ENCODE measurements at regions not wholly inside any gene's neighbourhood (a gene's known extent, or its start where the extent isn't known, plus 50 kb on each side); places are given as distances from the start of the nearest gene placed in this dataset.
"Not testable (repeated sequence)": the region's sequence is repeated elsewhere in the genome, so short reads cannot be mapped to it uniquely, and the experiment has no call there.

DNA sequence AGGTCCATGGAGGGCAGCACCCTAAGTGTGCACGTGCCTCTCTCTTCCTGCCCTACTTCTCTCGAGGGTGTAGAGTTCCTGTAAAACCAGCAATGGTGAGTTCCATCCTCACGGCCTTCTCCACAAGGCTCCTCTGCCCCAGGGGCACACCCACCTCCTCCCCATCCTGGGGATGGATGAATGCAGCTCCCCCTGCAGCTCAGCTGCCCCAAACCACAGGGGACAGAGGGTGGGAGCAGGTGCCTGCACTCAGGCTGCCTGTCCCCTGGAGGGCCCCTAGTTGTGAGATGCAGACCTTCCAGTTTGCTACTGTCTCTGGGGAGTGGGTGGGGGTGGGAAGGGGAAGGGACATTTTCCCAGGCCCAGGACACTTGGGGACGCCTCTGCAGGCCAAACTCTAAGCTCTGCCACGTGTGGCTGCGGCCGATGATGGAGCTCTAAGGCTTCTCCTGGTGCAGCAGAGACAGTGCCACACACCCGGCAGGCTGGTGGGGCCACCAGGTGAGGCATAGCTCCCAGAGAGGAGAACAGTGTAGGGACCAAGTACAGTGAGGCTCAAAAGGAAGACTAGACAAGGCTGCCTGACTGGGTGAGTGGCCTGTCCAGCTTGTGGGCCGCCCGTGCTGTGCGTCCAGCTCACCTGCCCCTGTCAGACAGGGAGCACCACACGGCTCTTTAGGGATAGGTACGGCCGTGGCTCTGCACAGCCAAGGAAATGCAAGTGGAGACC lies 540.9 kb downstream of the TBC1D22A start:
- DNase-seq, result no peak

DNA sequence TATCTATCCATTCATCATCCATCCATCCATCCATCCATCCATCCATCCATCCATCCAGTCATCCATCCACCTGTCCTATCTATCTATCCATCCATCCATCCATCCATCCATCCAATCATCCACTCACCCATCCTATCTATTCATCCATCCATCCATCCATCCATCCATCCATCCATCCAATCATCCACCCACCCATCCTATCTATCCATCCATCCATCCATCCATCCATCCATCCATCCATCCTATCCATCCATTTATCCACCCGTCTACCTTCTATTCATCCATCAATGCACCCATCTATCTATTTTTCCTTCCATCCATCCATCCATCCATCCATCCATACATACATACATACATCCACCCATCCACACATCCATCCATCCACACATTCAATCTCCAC lies 540.1 kb downstream of the TBC1D22A start:
- not testable (repeated sequence) for DNase-seq

DNA sequence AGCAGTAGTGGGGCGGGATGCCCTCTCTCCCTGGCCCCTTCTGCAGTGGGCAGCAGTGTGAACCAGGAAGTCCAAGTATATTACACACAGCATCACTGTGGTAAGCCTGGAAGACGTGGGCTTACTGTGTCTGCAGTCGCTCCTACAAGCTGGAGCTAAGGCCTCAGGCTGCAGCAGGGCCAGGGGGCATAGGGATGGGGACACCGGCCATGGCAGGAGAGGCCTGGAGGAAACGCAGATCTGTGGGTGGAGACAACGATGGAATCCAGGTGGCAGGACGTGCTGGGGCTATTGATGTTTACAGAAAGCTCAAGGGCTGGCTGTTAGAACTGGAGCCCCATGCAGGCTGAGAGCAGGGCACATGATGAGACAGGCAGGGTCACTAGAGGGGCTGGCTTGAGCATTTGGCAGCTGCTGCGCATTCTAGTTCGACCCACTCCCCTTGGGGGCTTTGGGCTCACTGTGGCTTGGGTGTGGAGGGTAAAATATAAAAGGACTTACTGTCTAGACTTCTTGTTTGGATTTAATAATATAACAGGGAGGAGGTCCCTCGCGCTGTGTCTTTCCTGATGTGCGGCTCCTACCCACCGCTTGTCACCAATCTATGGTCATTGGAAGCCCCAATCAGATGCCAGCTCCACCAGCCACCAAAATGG lies 539.5 kb downstream of the TBC1D22A start:
- DNase-seq, result no peak

DNA sequence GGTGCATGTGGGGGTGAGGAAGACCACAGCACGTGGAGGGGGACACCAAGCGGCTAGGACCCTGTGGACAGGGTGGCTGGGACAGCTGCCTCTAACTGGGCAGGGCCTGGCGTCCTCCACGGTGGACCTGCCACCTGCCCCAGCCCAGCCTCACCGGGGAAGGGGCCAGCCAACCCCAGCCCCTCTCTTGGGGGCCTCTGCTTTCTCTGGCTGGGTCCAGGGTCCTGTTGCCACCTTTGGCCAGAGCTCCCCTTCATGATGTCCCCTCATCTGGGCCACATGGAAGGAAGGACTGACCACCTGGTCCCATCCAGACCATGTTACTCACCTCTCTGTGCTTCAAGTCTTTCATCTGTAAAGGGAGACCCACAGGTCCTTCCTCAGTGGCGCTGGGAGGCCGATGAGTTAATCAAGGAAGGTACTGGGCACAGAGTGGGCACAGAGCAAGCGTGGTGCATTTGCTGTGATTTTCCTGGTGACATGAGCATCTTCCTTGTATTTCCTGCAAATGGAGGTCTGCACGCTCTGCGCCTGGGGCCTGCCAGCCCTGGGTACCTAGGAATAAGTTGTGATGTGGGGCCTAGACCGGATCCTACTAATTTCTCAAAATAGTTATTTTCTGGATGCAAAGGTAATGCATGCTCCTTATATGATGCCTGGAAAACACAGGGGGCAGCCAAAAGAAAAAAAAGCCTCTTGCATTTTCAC lies 538.4 kb downstream of the TBC1D22A start:
- DNase-seq, result no peak

DNA sequence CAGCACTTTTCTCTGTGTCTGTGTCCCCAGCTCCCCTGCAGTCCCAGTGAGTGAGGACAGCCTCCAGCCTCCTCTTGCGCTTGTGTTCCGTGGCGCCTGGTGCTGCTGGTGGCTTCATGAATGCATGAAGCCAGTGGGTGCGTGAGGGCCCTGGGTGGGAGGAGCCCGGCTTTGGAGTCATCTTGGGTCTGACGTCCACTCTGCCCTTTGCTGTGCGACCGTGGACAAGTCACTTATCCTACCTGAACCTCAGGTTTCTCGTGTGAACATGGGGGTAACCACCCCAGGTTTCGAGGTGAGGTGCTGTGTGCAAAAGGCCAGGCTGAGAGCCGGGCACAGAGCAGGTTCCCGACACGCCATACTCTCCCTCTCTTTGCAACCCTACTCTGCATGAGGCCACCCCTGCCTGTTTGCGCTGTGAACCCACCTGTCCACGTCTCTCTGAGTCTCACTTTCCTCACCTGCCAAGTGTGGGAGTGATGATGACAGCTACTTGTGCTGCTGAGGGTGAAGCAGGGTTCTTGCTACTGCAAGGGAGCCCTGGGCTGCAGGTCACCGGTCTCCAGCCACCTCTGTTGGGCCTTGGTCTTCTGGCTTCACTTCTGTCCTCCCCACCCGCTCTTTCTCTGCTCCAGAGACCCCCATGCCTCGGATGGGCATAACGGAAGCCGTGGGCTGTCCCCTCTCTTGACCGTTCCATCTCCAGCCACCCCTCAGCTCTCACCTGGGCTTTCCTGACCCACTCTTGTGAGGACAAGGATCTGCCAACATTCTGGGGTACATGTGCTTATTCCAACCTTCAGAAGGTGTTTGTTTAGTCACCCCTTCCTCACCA lies 537.6 kb downstream of the TBC1D22A start:
- no peak for DNase-seq

DNA sequence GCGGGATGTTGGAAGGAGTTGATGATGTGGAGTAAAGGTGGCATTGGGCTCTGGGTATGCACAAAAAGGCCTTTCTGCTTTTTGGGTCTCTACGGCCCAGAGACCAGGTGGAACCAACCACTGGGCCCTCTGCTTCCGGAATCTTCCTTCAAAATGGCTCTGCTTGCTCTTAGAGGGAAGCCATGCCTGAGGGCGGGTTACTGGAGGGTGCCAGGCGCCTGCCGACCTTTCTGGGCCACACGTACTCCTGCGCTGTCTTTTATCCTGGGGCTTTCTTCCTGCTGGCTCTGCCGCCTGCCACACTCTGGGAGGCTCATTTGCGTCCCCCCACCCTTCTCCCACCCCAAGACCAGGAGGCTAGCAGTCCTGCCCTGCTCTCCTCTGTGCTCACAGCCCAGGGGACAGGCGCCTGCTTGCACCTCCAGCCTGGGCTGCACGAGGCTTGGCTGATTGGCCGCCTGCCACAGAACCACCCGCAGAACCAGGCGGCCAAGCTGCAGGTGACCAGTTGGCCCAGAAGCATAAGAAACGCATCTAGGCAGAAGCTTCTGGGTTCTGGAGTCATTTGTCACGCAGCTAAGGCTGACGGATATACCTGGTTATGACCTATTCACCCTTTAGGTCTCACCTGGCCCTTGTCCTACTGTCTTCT lies 536.9 kb downstream of the TBC1D22A start:
- DNase-seq, result no peak

DNA sequence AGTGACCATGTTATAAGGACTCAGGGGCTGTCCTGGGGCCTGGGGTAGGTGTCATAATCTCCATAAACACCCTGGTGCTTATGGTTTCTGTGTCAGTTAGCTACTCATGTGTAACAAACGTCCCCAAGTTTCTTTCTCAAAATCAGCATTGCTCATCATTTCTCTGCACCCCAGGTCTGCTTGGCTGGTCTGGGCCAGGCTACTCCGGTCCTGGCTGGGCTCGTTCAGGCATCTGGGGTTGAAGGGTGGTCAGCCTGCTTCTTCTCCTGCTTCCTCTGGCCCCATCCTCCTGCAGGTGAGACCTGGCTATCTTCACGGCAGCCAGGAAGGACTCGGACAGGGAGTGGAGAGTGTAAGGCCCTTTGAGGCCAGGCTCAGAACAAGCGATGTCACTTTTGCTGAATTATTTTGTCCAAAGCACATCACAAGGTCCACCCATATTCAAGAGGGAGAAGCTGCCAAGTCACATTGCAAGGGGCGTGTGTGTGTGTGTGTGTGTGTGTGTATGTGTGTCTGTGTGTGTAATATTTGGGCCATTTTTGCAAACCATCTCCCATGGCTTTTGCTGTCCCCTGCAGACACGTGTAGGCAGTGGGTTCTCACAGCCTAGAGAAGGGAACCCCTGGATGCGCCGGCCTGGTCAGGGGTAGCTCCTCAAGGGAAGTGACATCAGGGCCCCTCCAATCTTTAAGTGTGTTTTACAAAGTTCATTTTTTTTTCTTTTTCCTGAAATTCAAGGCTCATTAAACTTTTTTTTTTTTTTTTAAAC lies 535.8 kb downstream of the TBC1D22A start:
- DNase-seq, result no peak

DNA sequence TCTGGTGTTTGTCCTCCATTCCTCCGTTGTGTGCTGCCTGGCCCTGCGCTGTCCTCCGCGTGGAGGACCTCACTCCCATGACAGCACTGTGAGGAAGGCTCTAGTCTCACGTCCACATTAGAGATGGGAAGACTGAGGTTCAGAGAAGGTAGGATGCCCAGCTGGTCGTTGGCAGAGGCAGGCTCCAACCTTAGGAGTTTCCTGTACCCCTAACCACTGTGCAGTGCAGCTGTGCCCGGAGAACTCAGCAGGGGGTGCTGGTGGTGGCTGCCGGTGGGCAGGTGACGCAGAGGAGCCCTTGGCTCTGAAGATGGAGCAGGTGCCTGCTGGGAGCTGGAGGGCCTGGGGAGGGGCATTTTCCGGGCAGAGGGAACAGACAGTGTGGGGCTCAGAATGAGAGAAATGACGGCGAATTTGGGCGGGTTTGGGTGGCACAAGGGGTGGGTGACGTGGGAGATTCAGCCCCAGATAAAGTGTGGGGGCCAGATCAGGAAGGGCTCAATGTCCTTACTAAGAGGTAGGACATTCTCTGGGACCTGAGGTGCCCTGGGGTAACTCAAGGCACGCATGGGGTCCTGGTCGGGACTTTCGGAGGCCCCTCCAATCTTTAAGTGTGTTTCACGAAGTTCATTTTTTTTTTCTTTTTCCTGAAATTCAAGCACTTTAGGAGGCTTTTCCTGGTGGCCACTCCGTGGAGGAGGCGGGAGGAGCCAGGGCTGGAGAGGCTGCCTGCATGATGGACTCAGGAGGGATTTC lies 535.0 kb downstream of the TBC1D22A start:
- DNase-seq, result no peak

DNA sequence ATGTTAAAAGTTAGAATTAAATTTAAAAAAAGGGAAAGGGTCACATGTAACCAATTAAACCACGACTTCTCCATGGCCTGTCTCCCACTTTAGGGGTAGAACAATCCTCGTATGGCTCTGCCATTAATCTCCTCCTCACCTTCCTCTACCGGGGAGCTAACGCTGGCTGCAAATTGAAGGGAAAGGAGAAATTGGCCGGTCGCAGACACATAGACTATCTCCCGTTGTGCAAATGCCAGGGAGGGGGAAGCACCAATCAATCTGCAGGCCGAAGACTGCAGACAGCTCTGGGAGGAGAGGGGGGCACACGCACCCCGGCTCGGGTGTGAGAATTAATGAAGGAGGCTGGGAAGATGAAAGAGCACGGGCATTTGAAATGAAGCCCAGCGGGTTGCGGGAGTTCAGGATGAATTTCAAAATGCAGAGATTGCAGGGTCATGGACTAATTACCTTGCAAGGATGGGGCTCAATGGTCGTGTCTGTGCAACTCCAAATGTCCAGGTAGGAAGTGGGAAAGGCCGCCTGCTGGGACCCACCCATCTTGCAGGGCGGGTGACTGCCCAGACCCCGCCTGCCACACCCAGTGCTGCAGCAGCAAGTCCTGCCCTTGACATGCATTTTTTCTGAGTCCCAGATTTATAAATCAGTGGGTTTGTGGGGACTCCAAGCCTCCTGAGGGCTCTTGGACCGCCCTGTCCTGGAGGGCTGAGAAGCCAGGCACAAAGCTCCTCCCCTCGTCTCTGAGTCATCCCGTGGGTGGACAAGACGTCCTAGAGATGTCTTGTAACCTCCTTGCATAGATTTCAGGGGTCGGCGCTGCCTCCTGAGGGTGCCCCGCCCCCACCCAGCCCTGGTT lies 534.2 kb downstream of the TBC1D22A start:
- DNase-seq, result no peak

DNA sequence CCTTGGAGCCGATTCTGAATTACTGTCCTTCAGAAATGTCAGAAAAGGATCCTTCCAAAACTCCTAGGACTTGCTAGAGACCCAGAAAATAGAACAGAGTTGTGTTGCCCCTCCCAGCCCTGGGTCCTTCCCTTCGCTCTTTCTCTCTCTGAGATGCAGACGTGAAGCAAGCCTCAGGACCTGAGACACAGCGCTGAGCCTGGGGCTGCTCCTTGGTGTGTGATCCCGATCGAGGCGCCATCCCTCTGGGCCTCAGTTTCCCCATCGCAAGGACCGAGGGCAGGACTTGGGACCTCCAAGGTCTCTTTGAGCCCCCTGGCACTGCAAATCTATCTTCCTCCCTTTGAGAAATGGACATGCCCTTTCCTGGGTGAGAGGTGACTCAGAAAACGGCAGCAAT lies 533.5 kb downstream of the TBC1D22A start:
- DNase-seq, result no peak

DNA sequence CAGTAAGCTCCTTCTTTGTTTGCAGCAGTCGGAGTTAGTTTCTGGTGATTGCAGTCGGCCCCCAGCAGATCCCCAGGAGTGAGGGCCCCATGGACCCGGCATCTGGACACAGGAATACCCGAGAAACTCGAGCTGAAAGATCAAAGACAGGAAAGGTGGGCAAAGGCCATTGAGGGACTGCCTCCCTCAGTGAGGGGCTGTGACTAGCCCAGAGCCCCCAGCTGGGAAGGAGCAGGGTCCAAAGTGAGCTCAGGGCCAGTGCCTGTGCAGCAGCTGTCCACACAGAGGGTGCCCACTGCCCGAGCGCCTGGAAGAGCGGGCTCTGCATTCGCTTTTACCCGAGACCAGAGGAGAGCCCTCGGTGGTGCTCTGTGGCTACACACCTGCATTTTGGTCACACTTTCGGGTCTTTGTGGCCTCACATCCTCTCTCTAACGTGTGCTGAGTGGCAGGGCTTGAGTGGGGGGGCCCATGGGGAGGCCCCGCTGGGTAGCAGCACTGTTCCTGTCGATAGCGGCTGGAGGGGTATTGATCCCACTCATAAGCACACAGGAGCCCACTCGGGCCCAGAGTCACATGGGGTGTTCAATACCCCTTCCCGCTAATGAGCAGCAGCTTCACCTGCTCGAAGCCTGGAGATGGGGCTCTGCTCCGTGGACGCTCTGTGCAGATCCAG lies 532.9 kb downstream of the TBC1D22A start:
- no peak for DNase-seq

DNA sequence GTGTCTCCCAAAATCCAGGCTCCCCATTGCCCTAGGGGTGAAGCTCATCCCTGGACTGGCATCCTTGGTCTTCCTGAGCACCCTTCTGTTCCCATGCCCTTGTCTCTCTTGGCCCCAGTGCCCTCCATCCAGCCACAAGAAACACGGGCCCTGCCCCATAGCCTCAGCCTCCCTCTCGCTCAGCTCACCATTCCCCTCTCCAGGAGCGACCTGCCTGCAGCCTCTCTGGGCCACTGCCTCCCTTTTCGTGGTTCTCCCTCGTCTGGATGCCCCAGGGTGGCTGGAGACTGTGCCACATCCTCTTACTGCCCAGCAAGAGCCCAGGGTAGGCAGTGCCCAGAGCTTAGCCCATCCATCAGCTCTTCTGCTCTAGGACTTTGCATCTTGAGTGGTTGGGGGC lies 532.1 kb downstream of the TBC1D22A start:
- no peak for DNase-seq

DNA sequence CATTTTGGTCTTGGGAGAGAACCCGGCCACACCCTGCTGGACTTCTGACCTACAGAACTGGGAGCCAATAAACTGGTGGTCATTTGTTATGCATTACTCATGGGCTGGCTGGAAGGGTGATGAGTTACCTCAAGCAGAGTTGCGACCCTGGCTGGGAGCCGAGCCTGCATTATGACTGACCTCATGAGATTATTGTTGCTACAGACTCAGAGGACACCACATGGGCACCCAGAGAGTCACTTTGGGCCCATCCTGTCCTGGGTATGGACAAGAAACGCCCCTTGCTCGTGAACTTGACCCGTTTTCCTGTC lies 531.7 kb downstream of the TBC1D22A start:
- DNase-seq, result no peak

DNA sequence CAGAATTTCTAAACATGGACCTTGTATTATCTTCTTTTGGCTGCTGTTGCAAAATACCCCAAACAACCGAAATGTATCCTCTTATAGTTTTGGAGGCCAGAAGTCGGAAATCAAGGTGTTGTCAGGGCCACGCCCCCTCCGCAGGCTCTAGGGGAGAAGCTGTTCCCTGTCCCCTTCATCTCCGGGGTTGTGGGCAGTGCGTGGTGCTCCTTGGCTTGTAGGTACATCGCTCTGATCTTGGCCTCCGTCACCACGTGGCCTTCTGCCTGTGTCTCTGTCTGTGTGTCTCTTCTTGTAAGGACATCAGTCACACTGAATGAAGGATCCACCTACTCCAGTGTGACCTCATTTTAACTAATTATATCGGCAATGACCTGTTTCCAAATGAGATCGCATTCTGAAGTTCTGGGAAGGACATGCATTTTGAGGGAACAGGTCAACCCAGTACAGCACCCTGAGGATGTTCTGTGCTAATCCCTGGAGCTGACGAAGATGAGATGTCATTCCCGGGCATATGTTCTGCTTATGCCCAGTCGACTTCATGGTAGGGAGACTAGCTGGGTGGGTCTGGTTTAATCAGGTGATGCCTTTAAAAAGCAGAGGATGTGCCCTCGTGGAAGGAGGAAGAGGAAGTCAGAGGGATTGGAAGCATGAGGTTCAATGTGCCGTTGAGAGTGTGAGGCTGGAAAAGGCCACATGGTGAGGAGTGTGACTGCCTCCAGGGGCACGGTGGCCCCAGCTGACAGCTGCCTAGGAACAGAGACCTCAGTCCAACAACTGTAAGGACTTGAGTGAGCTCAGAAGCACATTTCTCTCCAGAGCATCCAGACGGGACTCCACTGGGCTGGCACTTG lies 531.1 kb downstream of the TBC1D22A start:
- no peak for DNase-seq

DNA sequence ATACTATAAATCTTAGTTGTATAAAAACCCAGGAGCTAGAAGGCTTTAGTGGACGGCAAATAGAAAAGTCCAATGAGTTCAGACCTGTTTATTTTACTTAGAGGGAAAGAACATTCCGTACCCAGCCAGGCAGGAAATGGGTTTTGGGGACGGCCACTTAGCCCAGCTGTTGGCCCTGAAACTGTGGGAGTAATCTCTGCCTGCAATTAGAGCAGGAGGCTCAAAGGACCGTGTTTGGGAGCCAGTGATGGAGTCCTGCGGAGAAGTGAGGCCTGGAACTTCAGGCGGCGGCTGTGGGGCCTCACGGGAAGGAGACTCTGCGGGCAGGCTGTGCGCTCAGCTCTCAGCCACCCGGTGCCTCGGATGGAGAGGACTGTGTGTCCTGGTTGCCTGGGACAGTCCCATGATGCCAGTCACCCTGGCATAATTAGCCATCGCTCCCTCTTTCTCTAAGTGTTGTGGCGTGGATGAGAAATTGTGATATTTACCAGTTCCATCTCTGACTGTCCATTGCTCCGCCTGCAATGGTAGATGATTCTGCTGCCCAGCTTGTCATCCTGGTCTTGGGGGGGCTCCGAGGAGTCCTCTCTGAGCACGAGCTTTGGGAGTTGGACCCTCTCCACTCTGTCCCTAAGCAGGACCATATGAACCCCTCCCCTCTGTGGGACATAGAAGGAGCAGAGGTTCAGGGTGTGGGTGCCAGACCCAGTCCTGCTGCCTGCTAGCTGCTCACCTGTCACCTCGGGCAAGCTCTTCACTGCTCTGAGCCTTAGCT lies 530.3 kb downstream of the TBC1D22A start:
- DNase-seq, result no peak

DNA sequence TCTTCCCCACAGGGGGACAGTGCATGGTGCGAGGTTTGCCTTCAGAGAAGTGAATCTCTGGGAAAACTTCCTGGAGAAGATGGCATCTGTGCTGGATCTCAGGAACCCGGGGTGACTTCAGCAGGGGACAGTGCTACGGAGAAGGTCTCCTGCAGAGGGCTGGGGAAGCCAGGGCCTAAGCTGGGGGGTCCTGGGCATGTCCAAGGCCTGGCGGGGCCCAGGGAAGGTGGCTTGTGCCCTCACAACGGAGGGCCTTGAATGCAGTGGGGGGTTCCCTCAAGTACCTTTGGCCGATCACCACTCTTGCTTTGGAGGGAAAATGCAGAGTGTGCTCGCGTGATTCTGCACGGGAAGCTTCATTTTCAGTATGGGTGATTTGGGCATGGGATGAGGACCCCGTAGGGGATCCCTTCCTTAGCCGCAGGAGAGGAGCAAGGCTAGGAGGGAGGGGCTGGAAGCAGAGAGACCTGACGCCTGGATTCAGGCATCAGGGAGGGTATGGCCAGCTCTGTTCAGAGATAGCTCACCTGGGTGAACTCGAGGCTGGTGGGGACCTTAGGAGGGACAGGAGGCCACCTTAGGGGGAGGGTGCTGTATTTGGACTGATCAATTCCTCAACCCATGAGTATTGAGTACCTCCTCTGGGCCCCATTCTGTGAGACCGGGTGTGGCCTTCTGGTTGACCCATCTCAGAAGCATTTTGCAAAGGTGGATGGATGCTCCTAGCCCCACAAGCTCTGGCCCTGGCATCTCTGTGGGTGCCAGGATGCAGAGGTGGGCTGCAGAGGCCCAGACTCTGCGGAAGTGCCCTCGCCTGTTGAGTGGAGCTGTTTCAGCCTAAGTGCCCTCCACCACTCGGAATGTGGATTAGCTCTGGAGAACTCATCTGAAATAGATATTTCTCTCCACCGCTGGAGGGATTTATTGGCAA lies 529.4 kb downstream of the TBC1D22A start:
- no peak for DNase-seq

All from skin of body (tissue), 1 donor.